Caco-2 (cell line): ENCODE measurements at regions not wholly inside any gene's neighbourhood (a gene's known extent, or its start where the extent isn't known, plus 50 kb on each side); places are given as distances from the start of the nearest gene placed in this dataset.

Source experiments
- BruUV-seq: library from RNA; stranded (reverse); fragments of 400-500 nt; replicated peaks from 2 replicates; lab custom pipeline; 2021; lab: Mats Ljungman, UMichigan
- CTCF ChIA-PET: fragments of 300-600 bp; sonication (Branson Sonifier 250); formaldehyde crosslinking; loops from one replicate; lab custom pipeline; 2022; ENCODE audit warnings: antibody characterized with exemption; lab: Charles Lee
- POLR2A ChIA-PET: fragments of 300-600 bp; sonication (Branson Sonifier 250); formaldehyde crosslinking; loops from one replicate; lab custom pipeline; 2022; ENCODE audit warnings: antibody characterized with exemption; lab: Charles Lee
- DNase-seq, 2 experiments: peaks; one replicate each; pipeline versions ENCODE4 v3.0.0 to v3.0.0-alpha.2; 2020 to 2022
- H3K27me3 ChIP-seq: replicated peaks from 2 replicates; pipeline ENCODE4 v1.6.0; 2011; ENCODE audit warnings: low read length; ENCODE audit not compliant: control insufficient read depth, insufficient read depth
- H3K36me3 ChIP-seq: 2 replicates; pipeline ENCODE4 v1.5.1; 2011; ENCODE audit warnings: low read length; ENCODE audit not compliant: control insufficient read depth, insufficient read depth
- H3K4me1 ChIP-seq: fragments of 250-450 bp; sonication (Bioruptor Pico); 2 replicates; pipeline ENCODE4 v1.5.1; 2020; ENCODE audit warnings: mild to moderate bottlenecking
- H3K4me3 ChIP-seq: 2 replicates; pipeline ENCODE4 v1.5.1; 2011; ENCODE audit warnings: low read depth, mild to moderate bottlenecking, control low read depth, low read length
- H3K9me3 ChIP-seq: fragments of 250-450 bp; sonication (Bioruptor Pico); 2 replicates; pipeline ENCODE4 v1.5.1; 2020; ENCODE audit warnings: mild to moderate bottlenecking, moderate library complexity
- H3K27ac Mint-ChIP-seq: one replicate; pipeline ENCODE4 v1.8.0; 2022; ENCODE audit warnings: mixed read lengths; ENCODE audit not compliant: unreplicated experiment
- H3K27me3 Mint-ChIP-seq: one replicate; pipeline ENCODE4 v1.8.0; 2022; ENCODE audit warnings: mixed read lengths; ENCODE audit not compliant: insufficient read depth, unreplicated experiment
- H3K36me3 Mint-ChIP-seq: one replicate; pipeline ENCODE4 v1.8.0; 2022; ENCODE audit warnings: mild to moderate bottlenecking, mixed read lengths; ENCODE audit not compliant: insufficient read depth, unreplicated experiment
- H3K4me1 Mint-ChIP-seq: one replicate; pipeline ENCODE4 v1.8.0; 2022; ENCODE audit warnings: low read depth, mixed read lengths; ENCODE audit not compliant: unreplicated experiment
- H3K4me3 Mint-ChIP-seq: one replicate; pipeline ENCODE4 v1.8.0; 2022; ENCODE audit warnings: mild to moderate bottlenecking, moderate library complexity, mixed read lengths; ENCODE audit not compliant: unreplicated experiment
- H3K9me3 Mint-ChIP-seq: one replicate; pipeline ENCODE4 v1.8.0; 2022; ENCODE audit warnings: mixed read lengths; ENCODE audit not compliant: unreplicated experiment
- intact Hi-C: fragments of 100-400 bp; cut with micrococcal nuclease; formaldehyde crosslinking; loops from one replicate; pipeline ENCODE4 v1.10.0; 2022; ENCODE audit not compliant: unreplicated experiment
- TF ChIP-seq, protein P1 (sequence below), 2 experiments: fragments of 200-600 bp in 1 of 2; IDR thresholded peaks; 1 replicate in 1 of 2; 2 replicates in 1 of 2; pipeline versions ENCODE4 v1.5.1 to v1.8.0; 2011 to 2022; ENCODE audit warnings: antibody characterized with exemption in 1 of 2, control low read depth in 1 of 2, inconsistent platforms in 1 of 2, low read depth in 1 of 2, low read length in 1 of 2, mild to moderate bottlenecking in 1 of 2, moderate library complexity in 1 of 2; ENCODE audit not compliant: insufficient read depth in 1 of 2, severe bottlenecking in 1 of 2, unreplicated experiment in 1 of 2

DNA sequence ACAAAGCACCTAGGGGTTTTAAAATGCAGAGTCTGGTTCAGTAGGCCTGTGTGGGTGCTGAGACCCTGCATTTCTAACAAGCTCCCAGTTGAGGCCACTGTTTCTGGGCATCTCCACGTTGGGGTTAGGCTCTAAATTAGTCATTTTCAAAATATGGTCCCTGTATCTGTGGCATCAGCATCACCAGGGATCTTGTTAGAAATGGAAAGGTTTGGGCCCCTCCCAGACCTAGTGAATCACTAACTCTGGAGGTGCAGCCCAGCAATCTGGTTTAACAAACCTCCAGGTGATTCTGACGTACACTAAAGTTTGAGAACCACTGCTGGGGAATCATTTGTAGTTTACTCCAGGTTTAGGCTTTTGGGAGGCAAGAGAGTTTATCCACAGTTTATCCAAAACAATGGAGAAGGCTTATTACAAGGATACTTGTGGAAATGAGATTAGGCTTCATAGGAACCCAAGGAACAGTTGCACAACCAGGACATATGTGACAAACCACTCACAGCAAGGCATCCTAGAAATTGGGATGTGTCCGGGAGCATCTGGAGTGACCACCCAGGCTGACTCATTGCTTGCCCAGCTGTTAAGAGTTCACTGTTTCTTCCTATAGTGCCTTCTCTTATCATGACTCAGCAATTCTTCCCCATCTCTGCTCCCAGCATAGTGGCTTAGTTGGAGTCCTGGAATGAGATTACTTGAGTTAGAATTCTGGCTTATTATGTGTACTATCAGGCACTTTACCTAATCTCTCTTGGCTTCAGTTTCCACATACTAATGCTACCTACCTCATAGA is 71.6 kb upstream of the STXBP6 start:
- Histone ChIP-seq H3K4me3 (no peak overlapping the region), H3K4me1 (peaks cover 27% of the 10 kb centered on the region), H3K27me3 (no peaks in the 10 kb centered on the region), H3K36me3 (no peaks in the 10 kb centered on the region), H3K9me3 (no peaks in the 10 kb centered on the region)
- Mint-ChIP-seq H3K27ac (no peak overlapping the region), H3K4me1 (peaks cover 20% of the 10 kb centered on the region), H3K4me3 (no peak overlapping the region), H3K36me3 (no peaks in the 10 kb centered on the region), H3K9me3 (no peaks in the 10 kb centered on the region), H3K27me3 (no peaks in the 10 kb centered on the region)
- BruUV-seq = no TSS peak
- ChIA-PET CTCF (no interaction called here), POLR2A (no interaction called here)
- DNase-seq = no peak
- TF ChIP-seq, protein P1, sequence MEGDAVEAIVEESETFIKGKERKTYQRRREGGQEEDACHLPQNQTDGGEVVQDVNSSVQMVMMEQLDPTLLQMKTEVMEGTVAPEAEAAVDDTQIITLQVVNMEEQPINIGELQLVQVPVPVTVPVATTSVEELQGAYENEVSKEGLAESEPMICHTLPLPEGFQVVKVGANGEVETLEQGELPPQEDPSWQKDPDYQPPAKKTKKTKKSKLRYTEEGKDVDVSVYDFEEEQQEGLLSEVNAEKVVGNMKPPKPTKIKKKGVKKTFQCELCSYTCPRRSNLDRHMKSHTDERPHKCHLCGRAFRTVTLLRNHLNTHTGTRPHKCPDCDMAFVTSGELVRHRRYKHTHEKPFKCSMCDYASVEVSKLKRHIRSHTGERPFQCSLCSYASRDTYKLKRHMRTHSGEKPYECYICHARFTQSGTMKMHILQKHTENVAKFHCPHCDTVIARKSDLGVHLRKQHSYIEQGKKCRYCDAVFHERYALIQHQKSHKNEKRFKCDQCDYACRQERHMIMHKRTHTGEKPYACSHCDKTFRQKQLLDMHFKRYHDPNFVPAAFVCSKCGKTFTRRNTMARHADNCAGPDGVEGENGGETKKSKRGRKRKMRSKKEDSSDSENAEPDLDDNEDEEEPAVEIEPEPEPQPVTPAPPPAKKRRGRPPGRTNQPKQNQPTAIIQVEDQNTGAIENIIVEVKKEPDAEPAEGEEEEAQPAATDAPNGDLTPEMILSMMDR (IDR thresholded peaks at IDR 0.05; ENCODE audit: insufficient read depth in 1 of 2, low read depth in 1 of 2, low read length in 1 of 2, severe bottlenecking in 1 of 2, unreplicated experiment in 1 of 2) = no peak
- intact Hi-C loops = no loop called here

DNA sequence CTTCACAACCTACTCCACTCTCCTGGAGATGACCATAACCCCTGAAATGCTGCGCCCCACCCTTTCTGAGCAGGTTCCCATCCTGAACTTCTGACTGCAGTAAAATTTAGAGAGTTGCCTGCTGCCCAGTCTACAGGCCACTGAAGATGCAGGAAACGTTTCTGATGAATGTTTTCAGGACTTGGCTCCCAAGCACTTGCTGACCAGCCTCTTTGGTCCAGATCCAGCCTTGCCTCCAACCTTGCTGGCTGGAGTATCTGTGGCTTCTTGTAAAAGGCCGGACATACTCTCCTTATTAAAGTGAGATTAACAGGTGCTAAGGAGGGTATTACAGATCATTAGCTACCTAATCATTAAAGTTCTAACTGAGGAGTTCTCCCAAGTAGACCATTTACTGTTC is 70.3 kb upstream of the STXBP6 start:
- H3K27ac Mint-ChIP-seq = no peak overlapping the region
- H3K4me1 Mint-ChIP-seq = peaks cover 20% of the 10 kb centered on the region
- CTCF ChIA-PET = no interaction called here

DNA sequence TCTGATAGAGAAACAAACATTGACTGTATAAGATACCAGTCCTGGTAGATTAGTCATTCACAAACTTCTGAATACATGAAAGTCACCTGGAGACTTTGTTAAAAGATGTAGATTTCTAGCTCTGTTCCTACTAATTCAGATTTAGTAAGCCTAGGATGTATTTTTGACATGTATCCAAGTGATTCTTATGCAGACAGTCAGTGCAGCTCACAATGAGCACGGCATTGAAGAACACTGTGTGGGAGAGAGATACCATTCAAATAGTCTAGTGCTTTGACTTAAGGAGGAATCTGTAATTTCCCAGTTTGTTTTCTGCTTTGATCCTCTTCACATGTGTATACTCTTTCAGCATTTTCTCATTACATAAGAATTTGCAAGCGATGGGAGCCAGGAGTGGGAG is 68.7 kb upstream of the STXBP6 start:
- Mint-ChIP-seq H3K36me3 (no peaks in the 10 kb centered on the region), H3K4me1 (peaks cover 20% of the 10 kb centered on the region), H3K27ac (no peak overlapping the region), H3K9me3 (peaks cover 9% of the 10 kb centered on the region), H3K27me3 (no peaks in the 10 kb centered on the region), H3K4me3 (no peak overlapping the region)
- intact Hi-C loops = no loop called here
- Histone ChIP-seq H3K9me3 (no peaks in the 10 kb centered on the region), H3K36me3 (no peaks in the 10 kb centered on the region), H3K4me3 (no peak overlapping the region), H3K27me3 (no peaks in the 10 kb centered on the region), H3K4me1 (peaks cover 27% of the 10 kb centered on the region)
- TF ChIP-seq, protein P1 (IDR thresholded peaks at IDR 0.05; ENCODE audit: insufficient read depth in 1 of 2, low read depth in 1 of 2, low read length in 1 of 2, severe bottlenecking in 1 of 2, unreplicated experiment in 1 of 2) = no peak
- DNase-seq = no peak
- ChIA-PET POLR2A (no interaction called here), CTCF (no interaction called here)
- no TSS peak for BruUV-seq

More for the DNA sequence above, 70.3 kb upstream of the STXBP6 start:
- no peaks in the 10 kb centered on the region for H3K36me3 ChIP-seq
- no peak overlapping the region for H3K4me3 ChIP-seq
- no peaks in the 10 kb centered on the region for H3K36me3 Mint-ChIP-seq
- no peaks in the 10 kb centered on the region for H3K27me3 ChIP-seq
- H3K4me3 Mint-ChIP-seq = no peak overlapping the region
- POLR2A ChIA-PET = no interaction called here
- no peaks in the 10 kb centered on the region for H3K9me3 Mint-ChIP-seq
- TF ChIP-seq, protein P1 (IDR thresholded peaks at IDR 0.05; ENCODE audit: insufficient read depth in 1 of 2, low read depth in 1 of 2, low read length in 1 of 2, severe bottlenecking in 1 of 2, unreplicated experiment in 1 of 2) = no peak
- no peaks in the 10 kb centered on the region for H3K9me3 ChIP-seq
- intact Hi-C loops = no loop called here
- H3K4me1 ChIP-seq = peaks cover 27% of the 10 kb centered on the region
- no peak for DNase-seq
- BruUV-seq = no TSS peak
- no peaks in the 10 kb centered on the region for H3K27me3 Mint-ChIP-seq
